Ishikawa (cell line): ENCODE measurements at regions not wholly inside any gene's neighbourhood (a gene's known extent, or its start where the extent isn't known, plus 50 kb on each side); places are given as distances from the start of the nearest gene placed in this dataset.

Experiments
- CEBPB ChIP-seq: IDR thresholded peaks from 2 replicates; pipeline ENCODE4 v1.6.1; 2012
- EGR1 ChIP-seq: IDR thresholded peaks from 2 replicates; pipeline ENCODE4 v1.6.1; 2012
- EP300 ChIP-seq: IDR thresholded peaks from 2 replicates; pipeline ENCODE4 v1.6.1; 2012; ENCODE audit warnings: borderline replicate concordance
- FOXM1 ChIP-seq: IDR thresholded peaks from 2 replicates; pipeline ENCODE4 v1.6.1; 2012; ENCODE audit warnings: low read depth, borderline replicate concordance
- MAX ChIP-seq: IDR thresholded peaks from 2 replicates; pipeline ENCODE4 v1.6.1; 2012
- NFIC ChIP-seq: IDR thresholded peaks from 2 replicates; pipeline ENCODE4 v1.6.1; 2012
- REST ChIP-seq: IDR thresholded peaks from 2 replicates; pipeline ENCODE4 v1.6.1; 2012; ENCODE audit warnings: low read depth, mild to moderate bottlenecking
- TAF1 ChIP-seq: IDR thresholded peaks from 2 replicates; pipeline ENCODE4 v1.6.1; 2012; ENCODE audit warnings: low read depth, mild to moderate bottlenecking
- TCF12 ChIP-seq: IDR thresholded peaks from 2 replicates; pipeline ENCODE4 v1.6.1; 2012; ENCODE audit warnings: low read depth
- TEAD4 ChIP-seq: IDR thresholded peaks from 2 replicates; pipeline ENCODE4 v1.6.1; 2012
- USF1 ChIP-seq: IDR thresholded peaks from 2 replicates; pipeline ENCODE4 v1.6.1; 2012
- YY1 ChIP-seq: IDR thresholded peaks from 2 replicates; pipeline ENCODE4 v1.6.1; 2012; ENCODE audit warnings: low read depth
- ZBTB7A ChIP-seq: IDR thresholded peaks from 2 replicates; pipeline ENCODE4 v1.6.1; 2012; ENCODE audit warnings: low read depth

GRCh38 chr14:58814466-58814865 lies 176.7 kb downstream of the DACT1 start:
- no peak for TF ChIP-seq EGR1
- no peak for TF ChIP-seq TEAD4
- TF ChIP-seq TAF1, result no peak
- no peak for TF ChIP-seq EP300
- TF ChIP-seq ZBTB7A, result no peak
- TF ChIP-seq FOXM1, result no peak
- TF ChIP-seq CEBPB, result no peak
- no peak for TF ChIP-seq TCF12
- TF ChIP-seq REST, result no peak
- no peak for TF ChIP-seq MAX
- no peak for TF ChIP-seq YY1
- TF ChIP-seq NFIC, result no peak
- no peak for TF ChIP-seq USF1
